GM23248 (cell line): ENCODE measurements at regions not wholly inside any gene's neighbourhood (a gene's known extent, or its start where the extent isn't known, plus 50 kb on each side); places are given as distances from the start of the nearest gene placed in this dataset.

Source experiments
- EZH2 ChIP-seq: fragments of 200-600 bp; sonication (generic); IDR thresholded peaks from 2 replicates; pipeline ENCODE4 v1.6.1; 2018; ENCODE audit warnings: antibody characterized with exemption, mild to moderate bottlenecking; ENCODE audit not compliant: insufficient read depth, poor library complexity, severe bottlenecking
- EZH2phosphoT487 ChIP-seq: fragments of 200-600 bp; sonication (generic); IDR thresholded peaks from 2 replicates; pipeline ENCODE4 v1.6.1; 2018; ENCODE audit warnings: antibody characterized with exemption, moderate library complexity, mild to moderate bottlenecking, low read depth; ENCODE audit not compliant: insufficient read depth

GRCh38 chr9:134537951-134538641 lies 103.5 kb upstream of the COL5A1 start:
- TF ChIP-seq EZH2: no peak
- TF ChIP-seq EZH2phosphoT487: no peak
